Calu3 (cell line): ENCODE measurements at regions not wholly inside any gene's neighbourhood (a gene's known extent, or its start where the extent isn't known, plus 50 kb on each side); places are given as distances from the start of the nearest gene placed in this dataset.

ENCODE experiments used
- BruUV-seq: library from RNA; stranded (reverse); fragments of 400-500 nt; replicated peaks from 2 replicates; lab custom pipeline; 2021; lab: Mats Ljungman, UMichigan
- CTCF ChIA-PET: fragments of 300-600 bp; sonication (Branson Sonifier 250); formaldehyde crosslinking; loops from one replicate; lab custom pipeline; 2022; ENCODE audit warnings: antibody characterized with exemption; lab: Charles Lee
- DNase-seq: peaks from one replicate; pipeline ENCODE4 v3.0.0; 2022
- H3K27ac Mint-ChIP-seq: one replicate; pipeline ENCODE4 v1.8.0; 2022; ENCODE audit warnings: mixed read lengths; ENCODE audit not compliant: unreplicated experiment
- H3K27me3 Mint-ChIP-seq: one replicate; pipeline ENCODE4 v1.8.0; 2022; ENCODE audit warnings: mixed read lengths; ENCODE audit not compliant: unreplicated experiment
- H3K36me3 Mint-ChIP-seq: one replicate; pipeline ENCODE4 v1.8.0; 2022; ENCODE audit warnings: mild to moderate bottlenecking, moderate library complexity, mixed read lengths; ENCODE audit not compliant: insufficient read depth, unreplicated experiment
- H3K4me1 Mint-ChIP-seq: one replicate; pipeline ENCODE4 v1.8.0; 2022; ENCODE audit warnings: mild to moderate bottlenecking, low read depth, mixed read lengths; ENCODE audit not compliant: unreplicated experiment
- H3K4me3 Mint-ChIP-seq: one replicate; pipeline ENCODE4 v1.8.0; 2022; ENCODE audit warnings: mild to moderate bottlenecking, low read depth, moderate library complexity, mixed read lengths; ENCODE audit not compliant: unreplicated experiment
- H3K9me3 Mint-ChIP-seq: one replicate; pipeline ENCODE4 v1.8.0; 2022; ENCODE audit warnings: low read depth, mixed read lengths; ENCODE audit not compliant: unreplicated experiment
- CTCF ChIP-seq: fragments of 200-600 bp; IDR thresholded peaks from one replicate; pipeline ENCODE4 v1.8.0; 2022; ENCODE audit warnings: antibody characterized with exemption; ENCODE audit not compliant: unreplicated experiment
- intact Hi-C: fragments of 100-400 bp; cut with micrococcal nuclease; formaldehyde crosslinking; loops from one replicate; pipeline ENCODE4 v1.10.0; 2022; ENCODE audit not compliant: unreplicated experiment

GRCh38 chr4:104615496-104615895, 120.8 kb upstream of the CXXC4 start:
- BruUV-seq = no TSS peak
- intact Hi-C loops = no loop called here
- H3K36me3 Mint-ChIP-seq = no peaks in the 10 kb centered on the region
- H3K27me3 Mint-ChIP-seq = no peaks in the 10 kb centered on the region
- DNase-seq = no peak
- H3K27ac Mint-ChIP-seq = no peak overlapping the region
- no peak overlapping the region for H3K4me3 Mint-ChIP-seq
- peaks cover 5% of the 10 kb centered on the region for H3K9me3 Mint-ChIP-seq
- no peak for TF ChIP-seq CTCF
- CTCF ChIA-PET = no interaction called here
- H3K4me1 Mint-ChIP-seq = no peaks in the 10 kb centered on the region

- intact Hi-C loops = no loop called here
- CTCF ChIA-PET = no interaction called here
- DNase-seq = no peak
- no peak overlapping the region for H3K27ac Mint-ChIP-seq
- H3K4me1 Mint-ChIP-seq = no peaks in the 10 kb centered on the region
- H3K9me3 Mint-ChIP-seq = peaks cover 5% of the 10 kb centered on the region
- H3K27me3 Mint-ChIP-seq = no peaks in the 10 kb centered on the region
- no peak for TF ChIP-seq CTCF
- BruUV-seq = no TSS peak
- no peak overlapping the region for H3K4me3 Mint-ChIP-seq
- no peaks in the 10 kb centered on the region for H3K36me3 Mint-ChIP-seq
Observed at GRCh38 chr4:104615926-104616325, 121.2 kb upstream of the CXXC4 start.

DNA sequence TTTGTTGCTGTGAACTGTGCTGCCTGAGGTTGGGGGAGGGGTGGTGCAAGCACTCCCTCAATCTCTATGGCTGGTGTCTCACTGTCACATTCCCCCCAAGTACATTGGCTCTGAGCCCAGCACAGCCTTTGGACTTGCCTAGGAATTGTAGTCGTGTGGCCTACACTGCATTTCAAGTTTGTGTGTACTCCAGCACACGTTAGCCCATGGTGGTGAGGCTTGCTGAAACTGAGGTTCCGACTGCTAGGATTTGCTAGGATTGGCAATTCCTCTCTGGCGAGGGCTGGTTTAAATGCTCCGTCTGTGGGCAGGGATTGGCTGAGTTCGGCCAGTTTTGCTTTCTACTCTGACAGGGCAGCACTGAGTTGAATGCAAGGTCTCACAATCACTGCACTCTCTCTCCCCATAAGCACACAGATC, 121.7 kb upstream of the CXXC4 start:
- H3K9me3 Mint-ChIP-seq = peaks cover 5% of the 10 kb centered on the region
- no peak for DNase-seq
- CTCF ChIA-PET = no interaction called here
- no peaks in the 10 kb centered on the region for H3K36me3 Mint-ChIP-seq
- H3K4me3 Mint-ChIP-seq = no peak overlapping the region
- TF ChIP-seq CTCF = no peak
- no peak overlapping the region for H3K27ac Mint-ChIP-seq
- intact Hi-C loops = no loop called here
- H3K4me1 Mint-ChIP-seq = no peaks in the 10 kb centered on the region
- no peaks in the 10 kb centered on the region for H3K27me3 Mint-ChIP-seq
- no TSS peak for BruUV-seq

GRCh38 chr4:104625706-104626105, 131.0 kb upstream of the CXXC4 start:
- TF ChIP-seq CTCF = no peak
- Mint-ChIP-seq H3K27me3 (no peaks in the 10 kb centered on the region), H3K4me3 (no peak overlapping the region), H3K36me3 (no peaks in the 10 kb centered on the region), H3K27ac (no peak overlapping the region), H3K9me3 (peaks cover 2% of the 10 kb centered on the region), H3K4me1 (no peaks in the 10 kb centered on the region)
- CTCF ChIA-PET = no interaction called here
- no TSS peak for BruUV-seq
- intact Hi-C loops = no loop called here
- DNase-seq = no peak

DNA sequence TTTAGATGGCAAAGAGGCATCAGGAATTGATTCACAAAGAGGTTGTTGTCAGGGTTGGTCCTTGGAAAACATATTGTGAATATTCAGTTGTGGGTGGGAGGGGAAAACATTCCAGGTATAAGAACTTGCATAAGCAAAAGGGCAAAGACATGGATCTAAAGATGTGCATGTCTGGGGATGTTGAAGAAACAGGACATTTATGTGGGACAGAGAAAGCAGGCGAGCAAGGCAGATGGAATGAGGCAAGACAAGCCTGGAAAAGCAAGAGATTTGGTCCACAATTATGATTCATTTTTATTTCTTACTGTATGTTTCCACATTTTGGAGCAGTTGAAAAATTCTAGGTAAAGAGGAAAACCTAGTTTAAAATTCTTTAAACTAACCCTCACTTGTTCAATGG, 134.9 kb upstream of the CXXC4 start:
- Mint-ChIP-seq H3K36me3 (no peaks in the 10 kb centered on the region), H3K27me3 (no peaks in the 10 kb centered on the region), H3K27ac (no peak overlapping the region), H3K4me1 (no peaks in the 10 kb centered on the region), H3K9me3 (no peaks in the 10 kb centered on the region), H3K4me3 (no peak overlapping the region)
- no TSS peak for BruUV-seq
- intact Hi-C loops = no loop called here
- no peak for DNase-seq
- CTCF ChIA-PET = no interaction called here
- no peak for TF ChIP-seq CTCF
